Thyroid gland (tissue), 4 donors: ENCODE measurements at regions not wholly inside any gene's neighbourhood (a gene's known extent, or its start where the extent isn't known, plus 50 kb on each side); places are given as distances from the start of the nearest gene placed in this dataset.

Experiments
- POLR2A ChIP-seq, 2 donors: fragments of 450-650 bp; IDR thresholded peaks; one replicate each; pipeline ENCODE4 v1.6.1; 2017; ENCODE audit warnings: antibody characterized with exemption in 2 of 2, mild to moderate bottlenecking in 2 of 2, moderate library complexity in 1 of 2
- TF ChIP-seq, protein P1 (sequence below), 6 experiments: fragments of 200-600 bp in 3 of 6; fragments of 450-650 bp in 3 of 6; sonication (generic) in 3 of 6; IDR thresholded peaks; one replicate each; pipeline ENCODE4 v1.5.1; 2016 to 2019; ENCODE audit warnings: antibody characterized with exemption in 6 of 6, mild to moderate bottlenecking in 2 of 6, inconsistent platforms in 1 of 6, moderate library complexity in 1 of 6

DNA sequence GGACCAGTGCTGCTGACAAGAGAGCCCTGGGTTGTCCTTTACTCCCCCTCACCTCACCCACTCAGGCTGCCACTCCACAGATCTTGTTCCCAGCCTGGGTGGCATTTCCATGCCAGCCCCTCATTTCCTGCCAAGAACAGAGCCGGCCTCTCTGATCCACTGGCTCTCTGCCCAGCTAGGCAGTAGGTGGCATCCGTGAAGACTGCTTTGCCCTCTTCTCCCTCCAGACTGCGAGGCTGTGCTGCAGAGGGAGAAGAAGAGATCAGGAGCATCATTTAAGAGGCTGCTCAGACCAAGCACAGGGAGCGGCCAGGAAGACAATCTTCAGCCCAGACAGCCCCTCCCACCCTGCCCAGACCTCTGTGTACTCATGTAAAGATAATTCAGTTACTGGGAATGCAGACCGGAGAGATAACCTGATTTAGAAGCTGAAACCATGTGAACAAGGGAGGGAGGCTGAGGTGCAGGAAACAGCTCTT is 126.9 kb upstream of the NCAM1 start:
- TF ChIP-seq, protein P1, sequence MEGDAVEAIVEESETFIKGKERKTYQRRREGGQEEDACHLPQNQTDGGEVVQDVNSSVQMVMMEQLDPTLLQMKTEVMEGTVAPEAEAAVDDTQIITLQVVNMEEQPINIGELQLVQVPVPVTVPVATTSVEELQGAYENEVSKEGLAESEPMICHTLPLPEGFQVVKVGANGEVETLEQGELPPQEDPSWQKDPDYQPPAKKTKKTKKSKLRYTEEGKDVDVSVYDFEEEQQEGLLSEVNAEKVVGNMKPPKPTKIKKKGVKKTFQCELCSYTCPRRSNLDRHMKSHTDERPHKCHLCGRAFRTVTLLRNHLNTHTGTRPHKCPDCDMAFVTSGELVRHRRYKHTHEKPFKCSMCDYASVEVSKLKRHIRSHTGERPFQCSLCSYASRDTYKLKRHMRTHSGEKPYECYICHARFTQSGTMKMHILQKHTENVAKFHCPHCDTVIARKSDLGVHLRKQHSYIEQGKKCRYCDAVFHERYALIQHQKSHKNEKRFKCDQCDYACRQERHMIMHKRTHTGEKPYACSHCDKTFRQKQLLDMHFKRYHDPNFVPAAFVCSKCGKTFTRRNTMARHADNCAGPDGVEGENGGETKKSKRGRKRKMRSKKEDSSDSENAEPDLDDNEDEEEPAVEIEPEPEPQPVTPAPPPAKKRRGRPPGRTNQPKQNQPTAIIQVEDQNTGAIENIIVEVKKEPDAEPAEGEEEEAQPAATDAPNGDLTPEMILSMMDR (IDR thresholded peaks at IDR 0.05): no peak
- no peak for TF ChIP-seq POLR2A (IDR thresholded peaks at IDR 0.05)
